CD4-positive, CD25-positive, alpha-beta regulatory T cell (primary cell): ENCODE measurements at regions not wholly inside any gene's neighbourhood (a gene's known extent, or its start where the extent isn't known, plus 50 kb on each side); places are given as distances from the start of the nearest gene placed in this dataset.

Experiments used
- ATAC-seq, 2 donors: fragments of 150-1000 bp; cut with Tn5 transposase; one replicate each; pipeline ENCODE4 v1.10.0; 2021; ENCODE audit warnings: low read depth in 2 of 2, moderate number of reproducible peaks in 2 of 2, moderate library complexity in 1 of 2
- DNase-seq, 3 donors: peaks; one replicate each; pipeline versions ENCODE4 v3.0.0 to v3.0.0-alpha.2; 2012 to 2022; ENCODE audit warnings: mixed read lengths in 1 of 3
- H3K27ac ChIP-seq: one replicate; pipeline ENCODE4 v1.7.0; 2013; ENCODE audit warnings: mild to moderate bottlenecking, low read length; ENCODE audit not compliant: insufficient read depth, poor library complexity, severe bottlenecking
- H3K27me3 ChIP-seq: one replicate; pipeline ENCODE4 v1.7.0; 2013; ENCODE audit warnings: low read length; ENCODE audit not compliant: control insufficient read depth, insufficient read depth
- H3K36me3 ChIP-seq: one replicate; pipeline ENCODE4 v1.7.0; 2013; ENCODE audit warnings: mild to moderate bottlenecking, low read length, moderate library complexity; ENCODE audit not compliant: control insufficient read depth, insufficient read depth
- H3K4me1 ChIP-seq: 2 replicates; pipeline ENCODE4 v1.7.0; 2013; ENCODE audit warnings: mild to moderate bottlenecking, low read length; ENCODE audit not compliant: insufficient read depth, control insufficient read depth, poor library complexity, severe bottlenecking
- H3K4me3 ChIP-seq: one replicate; pipeline ENCODE4 v1.7.0; 2013; ENCODE audit warnings: low read depth, mild to moderate bottlenecking, low read length, moderate library complexity
- H3K9me3 ChIP-seq, 2 experiments: 1 replicate in 1 of 2; 2 replicates in 1 of 2; pipeline ENCODE4 v1.7.0; 2013; ENCODE audit warnings: low read length in 2 of 2, mild to moderate bottlenecking in 1 of 2, moderate library complexity in 1 of 2; ENCODE audit not compliant: control insufficient read depth in 2 of 2
- H3K27ac Mint-ChIP-seq, 3 donors: one replicate each; pipeline ENCODE4 v1.8.0; 2020 to 2022; ENCODE audit warnings: mild to moderate bottlenecking in 3 of 3, mixed read lengths in 3 of 3, moderate library complexity in 2 of 3
- H3K27me3 Mint-ChIP-seq: one replicate; pipeline ENCODE4 v1.8.0; 2022; ENCODE audit warnings: mild to moderate bottlenecking, mixed read lengths
- H3K36me3 Mint-ChIP-seq: one replicate; pipeline ENCODE4 v1.8.0; 2020; ENCODE audit warnings: mixed read lengths
- H3K4me1 Mint-ChIP-seq, 4 donors: one replicate each; pipeline ENCODE4 v1.8.0; 2020 to 2022; ENCODE audit warnings: mixed read lengths in 4 of 4, mild to moderate bottlenecking in 1 of 4
- H3K4me3 Mint-ChIP-seq, 4 donors: one replicate each; pipeline ENCODE4 v1.8.0; 2020 to 2022; ENCODE audit warnings: mild to moderate bottlenecking in 4 of 4, mixed read lengths in 4 of 4, moderate library complexity in 3 of 4
- H3K9me3 Mint-ChIP-seq, 7 donors: one replicate each; pipeline ENCODE4 v1.8.0; 2020 to 2022; ENCODE audit warnings: mixed read lengths in 7 of 7, mild to moderate bottlenecking in 3 of 7, moderate library complexity in 2 of 7

GRCh38 chr12:33786532-33786931, 235.8 kb upstream of the ALG10 start:
- no peak overlapping the region for H3K27ac Mint-ChIP-seq
- no peaks in the 10 kb centered on the region for H3K27me3 Mint-ChIP-seq
- H3K9me3 ChIP-seq = peaks cover 0 to 2% of the 10 kb centered on the region in 2 experiments
- no peaks in the 10 kb centered on the region for H3K36me3 Mint-ChIP-seq
- H3K4me1 ChIP-seq = no peaks in the 10 kb centered on the region
- ATAC-seq (no peak), DNase-seq (no peak)
- H3K4me3 Mint-ChIP-seq = no peak overlapping the region
- peaks cover under 1 to 23% (median 6%) of the 10 kb centered on the region in 7 donors for H3K9me3 Mint-ChIP-seq
- H3K27ac ChIP-seq = no peak overlapping the region
- no peaks in the 10 kb centered on the region for H3K4me1 Mint-ChIP-seq
- no peaks in the 10 kb centered on the region for H3K36me3 ChIP-seq
- no peak overlapping the region for H3K4me3 ChIP-seq
- H3K27me3 ChIP-seq = no peaks in the 10 kb centered on the region

- H3K27ac Mint-ChIP-seq = no peak overlapping the region
- H3K9me3 Mint-ChIP-seq = peaks cover 4 to 40% (median 5%) of the 10 kb centered on the region in 7 donors
- no peak overlapping the region for H3K4me3 Mint-ChIP-seq
Observed at GRCh38 chr12:33794954-33795353, 227.3 kb upstream of the ALG10 start.

GRCh38 chr12:33795536-33795935, 226.8 kb upstream of the ALG10 start:
- no peak for DNase-seq
- Mint-ChIP-seq H3K4me3 (no peak overlapping the region), H3K27ac (no peak overlapping the region), H3K9me3 (peaks cover under 1 to 37% (median 4%) of the 10 kb centered on the region in 7 donors), H3K4me1 (no peaks in the 10 kb centered on the region), H3K27me3 (no peaks in the 10 kb centered on the region), H3K36me3 (no peaks in the 10 kb centered on the region)
- no peaks in the 10 kb centered on the region for H3K4me1 ChIP-seq
- no peak for ATAC-seq
- no peaks in the 10 kb centered on the region for H3K27me3 ChIP-seq
- no peak overlapping the region for H3K4me3 ChIP-seq
- no peaks in the 10 kb centered on the region for H3K36me3 ChIP-seq
- H3K9me3 ChIP-seq = no peaks in the 10 kb centered on the region
- no peak overlapping the region for H3K27ac ChIP-seq

More at GRCh38 chr12:33794954-33795353, 227.3 kb upstream of the ALG10 start:
- Mint-ChIP-seq H3K4me1 (no peaks in the 10 kb centered on the region), H3K27me3 (no peaks in the 10 kb centered on the region), H3K36me3 (no peaks in the 10 kb centered on the region)
- Histone ChIP-seq H3K36me3 (no peaks in the 10 kb centered on the region), H3K27me3 (no peaks in the 10 kb centered on the region), H3K9me3 (no peaks in the 10 kb centered on the region), H3K4me1 (no peaks in the 10 kb centered on the region), H3K4me3 (no peak overlapping the region), H3K27ac (no peak overlapping the region)
- DNase-seq (no peak), ATAC-seq (no peak)

- Histone ChIP-seq H3K27ac (no peak overlapping the region), H3K9me3 (no peaks in the 10 kb centered on the region), H3K4me1 (no peaks in the 10 kb centered on the region), H3K27me3 (no peaks in the 10 kb centered on the region), H3K36me3 (no peaks in the 10 kb centered on the region), H3K4me3 (no peak overlapping the region)
- no peak overlapping the region for H3K27ac Mint-ChIP-seq
- H3K4me3 Mint-ChIP-seq = no peak overlapping the region
- ATAC-seq = no peak
- peaks cover 2 to 18% (median 7%) of the 10 kb centered on the region in 7 donors for H3K9me3 Mint-ChIP-seq
- H3K4me1 Mint-ChIP-seq = no peaks in the 10 kb centered on the region
- no peaks in the 10 kb centered on the region for H3K36me3 Mint-ChIP-seq
- H3K27me3 Mint-ChIP-seq = no peaks in the 10 kb centered on the region
- no peak for DNase-seq
Observed at GRCh38 chr12:33813536-33813935, 208.8 kb upstream of the ALG10 start.

GRCh38 chr12:33817713-33818112, 204.6 kb upstream of the ALG10 start:
- peaks cover 3 to 22% (median 9%) of the 10 kb centered on the region in 7 donors for H3K9me3 Mint-ChIP-seq
- H3K36me3 Mint-ChIP-seq = no peaks in the 10 kb centered on the region
- H3K4me3 Mint-ChIP-seq = no peak overlapping the region
- H3K27ac Mint-ChIP-seq = no peak overlapping the region
- Histone ChIP-seq H3K4me1 (no peaks in the 10 kb centered on the region), H3K4me3 (no peak overlapping the region), H3K36me3 (no peaks in the 10 kb centered on the region), H3K27ac (no peak overlapping the region), H3K27me3 (no peaks in the 10 kb centered on the region), H3K9me3 (no peaks in the 10 kb centered on the region)
- no peaks in the 10 kb centered on the region for H3K27me3 Mint-ChIP-seq
- no peak for ATAC-seq
- H3K4me1 Mint-ChIP-seq = no peaks in the 10 kb centered on the region
- no peak for DNase-seq

DNA sequence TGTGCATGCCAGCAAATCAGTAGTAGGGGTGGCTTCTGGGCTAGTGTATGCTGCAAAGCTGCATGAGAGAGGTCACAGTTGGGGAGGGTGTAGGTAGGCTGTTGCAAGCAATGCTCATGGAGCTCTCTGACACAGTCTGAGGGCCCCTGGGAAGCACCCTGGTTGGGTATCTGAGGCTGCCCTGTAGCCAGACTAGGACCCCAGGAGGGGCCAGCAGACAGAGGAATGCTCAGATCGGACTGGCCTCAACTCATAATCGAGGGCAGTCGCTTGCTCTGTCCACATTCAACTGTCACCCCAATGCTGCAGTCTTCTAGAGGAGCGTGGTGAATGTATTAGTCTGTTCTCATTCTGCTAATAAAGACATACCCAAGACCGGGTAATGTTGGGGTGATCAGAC, 204.0 kb upstream of the ALG10 start:
- no peaks in the 10 kb centered on the region for H3K36me3 Mint-ChIP-seq
- no peaks in the 10 kb centered on the region for H3K4me1 ChIP-seq
- ATAC-seq = no peak
- H3K27ac ChIP-seq = no peak overlapping the region
- H3K36me3 ChIP-seq = no peaks in the 10 kb centered on the region
- DNase-seq = no peak
- H3K4me1 Mint-ChIP-seq = no peaks in the 10 kb centered on the region
- no peak overlapping the region for H3K27ac Mint-ChIP-seq
- H3K27me3 Mint-ChIP-seq = no peaks in the 10 kb centered on the region
- no peak overlapping the region for H3K4me3 ChIP-seq
- no peak overlapping the region for H3K4me3 Mint-ChIP-seq
- peaks cover 1 to 23% (median 6%) of the 10 kb centered on the region in 7 donors for H3K9me3 Mint-ChIP-seq
- no peaks in the 10 kb centered on the region for H3K9me3 ChIP-seq
- H3K27me3 ChIP-seq = no peaks in the 10 kb centered on the region

- H3K4me3 Mint-ChIP-seq = no peak overlapping the region
- peaks cover 0 to 10% (median 2%) of the 10 kb centered on the region in 7 donors for H3K9me3 Mint-ChIP-seq
- no peaks in the 10 kb centered on the region for H3K4me1 Mint-ChIP-seq
- no peak overlapping the region for H3K4me3 ChIP-seq
- H3K27me3 ChIP-seq = no peaks in the 10 kb centered on the region
- no peaks in the 10 kb centered on the region for H3K27me3 Mint-ChIP-seq
- H3K36me3 ChIP-seq = no peaks in the 10 kb centered on the region
- H3K27ac ChIP-seq = no peak overlapping the region
- H3K9me3 ChIP-seq = no peaks in the 10 kb centered on the region
- no peak for DNase-seq
- no peak overlapping the region for H3K27ac Mint-ChIP-seq
- no peaks in the 10 kb centered on the region for H3K36me3 Mint-ChIP-seq
- ATAC-seq = no peak
- H3K4me1 ChIP-seq = no peaks in the 10 kb centered on the region
Observed at GRCh38 chr12:33825442-33825841, 196.9 kb upstream of the ALG10 start.

- Histone ChIP-seq H3K9me3 (no peaks in the 10 kb centered on the region), H3K27me3 (no peaks in the 10 kb centered on the region), H3K27ac (no peak overlapping the region), H3K4me3 (no peak overlapping the region), H3K4me1 (no peaks in the 10 kb centered on the region), H3K36me3 (no peaks in the 10 kb centered on the region)
- ATAC-seq = no peak
- Mint-ChIP-seq H3K4me1 (no peaks in the 10 kb centered on the region), H3K9me3 (peaks cover 0 to 15% (median 2%) of the 10 kb centered on the region in 7 donors), H3K36me3 (no peaks in the 10 kb centered on the region), H3K27me3 (no peaks in the 10 kb centered on the region), H3K27ac (no peak overlapping the region), H3K4me3 (no peak overlapping the region)
- no peak for DNase-seq
Observed at GRCh38 chr12:33825986-33826602, 196.2 kb upstream of the ALG10 start.
